Right lobe of liver (tissue), 6 donors: ENCODE measurements at regions not wholly inside any gene's neighbourhood (a gene's known extent, or its start where the extent isn't known, plus 50 kb on each side); places are given as distances from the start of the nearest gene placed in this dataset.

ENCODE experiments used
- ATAC-seq, 4 donors: fragments of 200-7000 bp; cut with Tn5 transposase; one replicate each; pipeline ENCODE4 v1.9.1; 2020; ENCODE audit warnings: mild to moderate bottlenecking in 4 of 4, moderate library complexity in 4 of 4
- DNase-seq, 3 donors: peaks; one replicate each; pipeline ENCODE4 v3.0.0-alpha.2; 2020
- H3K27ac ChIP-seq, 3 donors: fragments of 200-600 bp; one replicate each; pipeline ENCODE4 v1.8.0; 2022
- H3K27me3 ChIP-seq, 2 donors: fragments of 200-600 bp; one replicate each; pipeline ENCODE4 v1.8.0; 2022
- H3K36me3 ChIP-seq, 4 donors: fragments of 200-600 bp; sonication (generic) in 1 of 4; one replicate each; pipeline versions ENCODE4 v1.5.1 to v1.8.0; 2017 to 2022; ENCODE audit warnings: control low read depth in 1 of 4
- H3K4me1 ChIP-seq, 4 donors: fragments of 200-600 bp; sonication (generic) in 1 of 4; one replicate each; pipeline versions ENCODE4 v1.5.1 to v1.8.0; 2017 to 2022; ENCODE audit warnings: control low read depth in 1 of 4
- H3K4me3 ChIP-seq, 3 donors: fragments of 200-600 bp; one replicate each; pipeline ENCODE4 v1.8.0; 2022
- H3K9me3 ChIP-seq, 4 donors: fragments of 200-600 bp; sonication (generic) in 1 of 4; one replicate each; pipeline versions ENCODE4 v1.5.1 to v1.8.0; 2017 to 2022; ENCODE audit warnings: control low read depth in 1 of 4
- CTCF ChIP-seq, 4 donors: fragments of 200-600 bp in 3 of 4; fragments of 450-650 bp in 1 of 4; IDR thresholded peaks; one replicate each; pipeline versions ENCODE4 v1.5.1 to v1.8.0; 2016 to 2022; ENCODE audit warnings: antibody characterized with exemption in 4 of 4, mild to moderate bottlenecking in 2 of 4
- POLR2A ChIP-seq: fragments of 450-650 bp; IDR thresholded peaks from one replicate; pipeline ENCODE4 v1.6.1; 2017; ENCODE audit warnings: antibody characterized with exemption, mild to moderate bottlenecking
- WGBS: methylation state at CpG from one replicate; pipeline ENCODE4 v1.1.6; 2018; ENCODE audit warnings: low coverage, low lambda C conversion rate; ENCODE audit not compliant: insufficient coverage; ENCODE audit errors: missing lambda C conversion rate; 5-methylcytosine and 5-hydroxymethylcytosine counted together
- intact Hi-C, 2 donors: fragments of 100-400 bp; cut with DNase I; formaldehyde crosslinking; loops; one replicate each; pipeline versions ENCODE4 v1.11.2 to v1.14.1; 2022
- donor health status: DM: no; HTN: yes; CAD: no.
- donor health status: DM: no; HTN: no; CAD: no.
- donor health status: DM: no; HTN: no; CAD: no.
- donor health status: DM: no; HTN: yes; CAD: no.
- donor health status: DM: no; HTN: yes; CAD: no.

- WGBS = 61% methylated on average over 3 of the region's 4 CpGs
Measured at GRCh38 chr4:156710365-156711192, 261.0 kb downstream of the PDGFC start.

GRCh38 chr4:156705311-156705710 lies 266.3 kb downstream of the PDGFC start:
- Histone ChIP-seq H3K27ac (no peak overlapping the region), H3K4me1 (no peaks in the 10 kb centered on the region), H3K27me3 (no peaks in the 10 kb centered on the region), H3K36me3 (no peaks in the 10 kb centered on the region), H3K9me3 (no peaks in the 10 kb centered on the region), H3K4me3 (no peak overlapping the region)
- no peak for ATAC-seq
- TF ChIP-seq POLR2A (no peak), CTCF (IDR thresholded peaks at IDR 0.05) (no peak)
- WGBS = 0% methylated on average over 1 of the region's 1 CpG
- DNase-seq = no peak
- intact Hi-C loops = no loop called here

More at GRCh38 chr4:156710365-156711192, 261.0 kb downstream of the PDGFC start:
- DNase-seq (no peak), ATAC-seq (no peak)
- no peaks in the 10 kb centered on the region for H3K4me1 ChIP-seq
- no peak overlapping the region for H3K4me3 ChIP-seq
- H3K27ac ChIP-seq = no peak overlapping the region
- H3K36me3 ChIP-seq = no peaks in the 10 kb centered on the region
- H3K27me3 ChIP-seq = no peaks in the 10 kb centered on the region
- TF ChIP-seq CTCF (IDR thresholded peaks at IDR 0.05) = no peak
- TF ChIP-seq POLR2A = no peak
- intact Hi-C loops = no loop called here
- no peaks in the 10 kb centered on the region for H3K9me3 ChIP-seq

- WGBS = 78% methylated on average over 7 of the region's 7 CpGs
- no peak overlapping the region for H3K4me3 ChIP-seq
- H3K36me3 ChIP-seq = no peaks in the 10 kb centered on the region
- DNase-seq = no peak
- ATAC-seq = no peak
- intact Hi-C loops = no loop called here
- H3K27me3 ChIP-seq = no peaks in the 10 kb centered on the region
- TF ChIP-seq CTCF (IDR thresholded peaks at IDR 0.05) = no peak
- no peak for TF ChIP-seq POLR2A
- H3K9me3 ChIP-seq = no peaks in the 10 kb centered on the region
- H3K27ac ChIP-seq = no peak overlapping the region
- H3K4me1 ChIP-seq = no peaks in the 10 kb centered on the region
Measured at GRCh38 chr4:156695163-156695562, 276.4 kb downstream of the PDGFC start.

- Histone ChIP-seq H3K9me3 (no peaks in the 10 kb centered on the region), H3K36me3 (no peaks in the 10 kb centered on the region), H3K27me3 (no peaks in the 10 kb centered on the region), H3K4me3 (no peak overlapping the region), H3K4me1 (no peaks in the 10 kb centered on the region), H3K27ac (no peak overlapping the region)
- TF ChIP-seq POLR2A = no peak
- TF ChIP-seq CTCF (IDR thresholded peaks at IDR 0.05) = no peak
- no peak for DNase-seq
- WGBS = 48% methylated on average over 3 of the region's 3 CpGs
- no peak for ATAC-seq
- intact Hi-C loops = no loop called here
Measured at GRCh38 chr4:156694413-156694812, 277.2 kb downstream of the PDGFC start.
